GM10266 (cell line): ENCODE measurements at regions not wholly inside any gene's neighbourhood (a gene's known extent, or its start where the extent isn't known, plus 50 kb on each side); places are given as distances from the start of the nearest gene placed in this dataset.
"Not testable (repeated sequence)": the region's sequence is repeated elsewhere in the genome, so short reads cannot be mapped to it uniquely, and the experiment has no call there.

Source experiments
- DNase-seq: peaks from one replicate; pipeline ENCODE4 v3.0.0; 2012; ENCODE audit errors: extremely low spot score
- CTCF ChIP-seq: IDR thresholded peaks from 2 replicates; pipeline ENCODE4 v1.5.1; 2012; ENCODE audit warnings: mild to moderate bottlenecking, low read depth; ENCODE audit not compliant: control insufficient read depth, insufficient read depth; ENCODE audit errors: missing control alignments

- TF ChIP-seq CTCF, result no peak
- no peak for DNase-seq
Measured at GRCh38 chr2:588074-588645, 89.0 kb downstream of the TMEM18 start.

- no peak for TF ChIP-seq CTCF
- no peak for DNase-seq
Measured at GRCh38 chr2:587087-587960, 89.9 kb downstream of the TMEM18 start.

- DNase-seq, result no peak
- no peak for TF ChIP-seq CTCF
Measured at GRCh38 chr2:586641-587076, 90.5 kb downstream of the TMEM18 start.

GRCh38 chr2:584863-585823, 92.1 kb downstream of the TMEM18 start:
- no peak for DNase-seq
- no peak for TF ChIP-seq CTCF

GRCh38 chr2:583666-584065, 93.5 kb downstream of the TMEM18 start:
- no peak for DNase-seq
- TF ChIP-seq CTCF, result no peak

GRCh38 chr2:582792-583528, 94.2 kb downstream of the TMEM18 start:
- no peak for DNase-seq
- no peak for TF ChIP-seq CTCF

- not testable (repeated sequence) for DNase-seq
Measured at GRCh38 chr2:582289-582688, 94.9 kb downstream of the TMEM18 start.
